HG02943 (cell line): ENCODE measurements at regions not wholly inside any gene's neighbourhood (a gene's known extent, or its start where the extent isn't known, plus 50 kb on each side); places are given as distances from the start of the nearest gene placed in this dataset.

Source experiments
- ATAC-seq: cut with Tn5 transposase; IDR thresholded peaks from one replicate; pipeline ENCODE4 v1.9.1; 2021; ENCODE audit warnings: mild to moderate bottlenecking, low read depth, moderate library complexity; ENCODE audit not compliant: unreplicated experiment

GRCh38 chr13:44267203-44267602 is 106.4 kb upstream of the SERP2 start:
- ATAC-seq: no peak

GRCh38 chr13:44267980-44268379 is 105.6 kb upstream of the SERP2 start:
- no peak for ATAC-seq

GRCh38 chr13:44268980-44269379 is 104.6 kb upstream of the SERP2 start:
- ATAC-seq: no peak

GRCh38 chr13:44270150-44270549 is 103.5 kb upstream of the SERP2 start:
- ATAC-seq: no peak

GRCh38 chr13:44271031-44271455 is 102.6 kb upstream of the SERP2 start:
- no peak for ATAC-seq

- ATAC-seq: no peak
These were observed 102.2 kb upstream of the SERP2 start for GRCh38 chr13:44271473-44271872.

- no peak for ATAC-seq
These were observed 101.7 kb upstream of the SERP2 start for GRCh38 chr13:44271915-44272341.

- no peak for ATAC-seq
These were observed 100.9 kb upstream of the SERP2 start for GRCh38 chr13:44272692-44273091.

- no peak for ATAC-seq
These were observed 100.4 kb upstream of the SERP2 start for GRCh38 chr13:44273216-44273615.

GRCh38 chr13:44273991-44274770 is 99.4 kb upstream of the SERP2 start:
- peak; percentile 79 for ATAC-seq

- ATAC-seq: no peak
These were observed 98.8 kb upstream of the SERP2 start for GRCh38 chr13:44274771-44275205.

GRCh38 chr13:44275381-44275780 is 98.2 kb upstream of the SERP2 start:
- no peak for ATAC-seq

- ATAC-seq: no peak
These were observed 97.6 kb upstream of the SERP2 start for GRCh38 chr13:44276061-44276460.

- no peak for ATAC-seq
These were observed 96.2 kb upstream of the SERP2 start for GRCh38 chr13:44277459-44277858.

- no peak for ATAC-seq
These were observed 95.5 kb upstream of the SERP2 start for GRCh38 chr13:44278166-44278565.

GRCh38 chr13:44280456-44280855 is 93.2 kb upstream of the SERP2 start:
- no peak for ATAC-seq

GRCh38 chr13:44281252-44282000 is 92.2 kb upstream of the SERP2 start:
- no peak for ATAC-seq

- ATAC-seq: no peak
These were observed 90.0 kb upstream of the SERP2 start for GRCh38 chr13:44283600-44283999.

GRCh38 chr13:44287958-44288357 is 85.7 kb upstream of the SERP2 start:
- no peak for ATAC-seq

GRCh38 chr13:44292545-44292944 is 81.1 kb upstream of the SERP2 start:
- no peak for ATAC-seq

- ATAC-seq: no peak
These were observed 80.2 kb upstream of the SERP2 start for GRCh38 chr13:44293374-44293773.
